GM21723 (cell line): ENCODE measurements at regions not wholly inside any gene's neighbourhood (a gene's known extent, or its start where the extent isn't known, plus 50 kb on each side); places are given as distances from the start of the nearest gene placed in this dataset.
"Not testable (repeated sequence)": the region's sequence is repeated elsewhere in the genome, so short reads cannot be mapped to it uniquely, and the experiment has no call there.

Experiments used
- ATAC-seq: cut with Tn5 transposase; IDR thresholded peaks from one replicate; pipeline ENCODE4 v1.9.1; 2021; ENCODE audit warnings: mild to moderate bottlenecking, moderate library complexity; ENCODE audit not compliant: unreplicated experiment

DNA sequence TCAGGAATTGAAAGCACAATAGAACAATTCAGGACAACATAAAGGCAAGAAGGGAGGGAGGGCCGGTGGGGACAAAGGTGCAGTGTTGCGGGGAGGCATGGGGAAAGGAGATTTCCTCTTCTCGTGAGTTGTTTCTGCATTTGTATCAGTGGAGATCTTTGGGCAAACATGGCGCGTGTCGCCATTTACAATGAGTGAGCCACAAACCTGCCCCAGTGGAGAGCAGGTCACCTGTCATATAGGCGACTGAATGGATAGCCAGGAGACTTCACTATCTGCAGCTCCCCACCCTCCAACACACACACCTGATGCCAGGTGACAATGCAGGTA lies 87.7 kb upstream of the SLC45A1 start:
- ATAC-seq: no peak

DNA sequence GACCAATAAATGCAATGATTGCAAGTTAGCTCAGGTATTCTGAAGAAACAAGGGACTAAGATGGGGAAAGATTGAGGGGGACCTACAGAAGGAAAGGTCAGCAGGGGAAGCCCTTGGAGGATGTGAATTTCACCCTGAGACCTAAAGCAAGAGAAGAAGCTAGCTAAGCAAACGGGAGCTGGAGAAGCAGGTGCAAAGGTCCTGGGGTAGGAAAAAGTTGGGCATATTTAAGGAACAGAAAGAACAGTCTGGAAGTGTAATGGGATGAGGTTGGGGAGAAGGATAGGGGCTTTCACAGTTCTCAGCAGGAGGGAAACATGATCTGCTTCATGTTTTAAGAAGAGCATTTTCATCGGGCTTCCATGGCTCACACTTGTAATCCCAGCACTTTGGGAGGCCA lies 89.7 kb upstream of the SLC45A1 start:
- no peak for ATAC-seq

GRCh38 chr1:8227674-8228073 lies 90.2 kb upstream of the SLC45A1 start:
- not testable (repeated sequence) for ATAC-seq

DNA sequence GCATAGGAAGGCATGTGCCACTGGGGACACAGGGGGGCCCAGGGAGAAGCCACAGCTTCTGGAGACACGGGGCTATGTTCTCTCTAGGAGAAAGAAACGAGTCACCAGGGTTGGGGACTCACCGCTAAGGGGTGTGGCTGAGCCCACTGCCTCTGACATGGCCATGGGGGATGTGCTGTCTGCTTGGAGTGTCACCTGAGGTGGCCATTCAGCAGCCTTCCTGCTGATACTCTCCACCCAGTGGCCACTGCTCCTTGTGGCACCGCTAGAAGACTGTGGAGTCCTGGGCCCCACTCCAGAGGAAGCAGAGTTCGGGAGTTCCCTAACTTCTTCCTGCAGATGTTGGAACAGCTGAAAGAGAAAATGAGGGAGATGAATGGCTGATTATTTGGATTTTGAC lies 91.2 kb upstream of the SLC45A1 start:
- no peak for ATAC-seq

DNA sequence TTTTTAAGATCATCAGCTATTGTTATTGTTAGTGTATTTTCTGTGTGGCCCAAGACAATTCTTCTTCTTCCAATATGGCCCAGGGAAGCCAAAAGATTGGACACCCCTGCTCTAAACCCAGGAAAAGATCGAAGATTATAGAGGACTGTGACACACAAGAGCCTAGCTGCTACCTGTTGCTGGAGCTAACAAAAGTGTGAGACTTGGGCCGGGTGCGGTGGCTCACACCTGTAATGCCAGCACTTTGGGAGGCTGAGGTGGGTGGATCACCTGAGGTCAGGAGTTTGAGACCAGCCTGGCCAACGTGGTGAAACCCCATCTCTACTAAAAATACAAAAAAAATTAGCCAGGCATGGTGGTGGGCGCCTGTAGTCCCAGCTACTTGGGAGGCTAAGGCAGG lies 91.9 kb upstream of the SLC45A1 start:
- not testable (repeated sequence) for ATAC-seq

GRCh38 chr1:8223526-8223925 lies 94.4 kb upstream of the SLC45A1 start:
- no peak for ATAC-seq

DNA sequence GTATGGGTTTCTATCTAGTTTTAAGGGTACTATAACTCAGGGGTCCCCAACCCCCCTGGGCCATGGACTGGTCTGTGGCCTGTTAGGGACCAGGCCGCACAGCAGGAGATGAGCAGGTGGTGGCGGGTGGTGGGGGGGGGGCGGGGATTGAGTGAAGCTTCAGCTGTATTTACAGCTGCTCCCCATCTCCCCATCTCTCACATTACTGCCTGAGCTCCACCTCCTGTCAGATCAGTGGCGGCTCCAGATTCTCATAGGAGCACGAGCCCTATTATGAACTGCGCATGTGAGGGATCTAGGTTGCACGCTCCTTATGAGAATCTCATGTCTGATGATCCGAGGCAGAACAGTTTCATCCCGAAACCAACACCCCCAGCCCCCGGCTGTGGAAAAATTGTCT lies 95.1 kb upstream of the SLC45A1 start:
- ATAC-seq: no peak

- no peak for ATAC-seq
Measured at GRCh38 chr1:8219530-8219929, 98.4 kb upstream of the SLC45A1 start.

DNA sequence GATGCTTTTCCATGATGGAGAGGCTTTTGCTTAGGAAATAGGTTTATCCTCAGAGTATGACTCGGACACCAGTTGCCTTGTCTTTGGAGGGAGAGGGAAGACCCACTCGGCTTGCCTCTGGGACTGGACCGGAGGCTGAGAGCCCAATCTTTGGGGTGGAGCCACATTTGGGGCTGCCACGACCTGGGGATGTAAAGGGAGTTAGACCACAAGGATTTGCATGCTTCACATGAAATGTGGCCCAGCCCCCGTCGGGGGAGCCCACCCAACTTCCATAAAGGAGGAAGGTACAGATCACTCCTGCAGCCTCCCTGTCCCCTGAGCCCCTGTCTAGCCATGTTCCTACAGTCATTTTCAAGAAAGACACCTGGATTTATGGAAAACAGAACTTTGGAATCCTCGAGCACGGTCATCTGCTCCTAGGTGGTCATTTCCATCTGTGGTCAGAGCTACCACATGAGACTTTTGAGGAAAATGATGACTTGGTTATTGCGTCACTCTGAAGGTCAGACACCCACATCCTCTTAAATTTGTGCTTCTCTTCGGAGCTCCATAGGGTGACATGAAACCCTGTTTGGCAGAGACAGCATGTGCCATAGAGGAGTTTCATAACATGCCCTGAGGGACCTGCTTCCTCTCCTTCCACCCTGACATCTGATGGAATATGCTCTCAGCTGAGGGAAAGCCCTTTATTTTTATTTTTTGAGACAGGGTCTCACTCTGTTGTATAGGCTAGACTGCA lies 99.4 kb upstream of the SLC45A1 start:
- ATAC-seq: no peak

GRCh38 chr1:8217809-8218208 lies 100.1 kb upstream of the SLC45A1 start:
- ATAC-seq: no peak

GRCh38 chr1:8217011-8217711 lies 100.8 kb upstream of the SLC45A1 start:
- ATAC-seq: no peak

DNA sequence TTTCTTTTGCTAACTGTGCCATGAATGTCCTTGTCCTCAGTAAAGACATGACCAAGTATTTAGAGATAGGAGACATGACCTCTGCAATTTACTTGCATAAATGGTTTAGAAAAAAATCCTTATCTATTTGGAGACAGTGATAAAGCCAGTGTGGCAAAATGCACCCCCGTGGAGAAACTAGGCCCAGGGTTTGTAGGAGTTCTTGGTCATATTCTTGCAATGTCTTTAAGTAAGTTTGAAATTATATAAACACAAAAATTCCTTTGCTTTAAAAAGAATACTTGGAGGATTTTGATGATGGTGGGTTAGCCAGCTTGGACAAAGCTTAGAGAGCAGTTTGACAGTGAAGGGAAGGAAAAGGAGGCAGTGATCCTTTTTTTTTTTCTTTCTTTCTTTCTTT lies 101.9 kb upstream of the SLC45A1 start:
- no peak for ATAC-seq

DNA sequence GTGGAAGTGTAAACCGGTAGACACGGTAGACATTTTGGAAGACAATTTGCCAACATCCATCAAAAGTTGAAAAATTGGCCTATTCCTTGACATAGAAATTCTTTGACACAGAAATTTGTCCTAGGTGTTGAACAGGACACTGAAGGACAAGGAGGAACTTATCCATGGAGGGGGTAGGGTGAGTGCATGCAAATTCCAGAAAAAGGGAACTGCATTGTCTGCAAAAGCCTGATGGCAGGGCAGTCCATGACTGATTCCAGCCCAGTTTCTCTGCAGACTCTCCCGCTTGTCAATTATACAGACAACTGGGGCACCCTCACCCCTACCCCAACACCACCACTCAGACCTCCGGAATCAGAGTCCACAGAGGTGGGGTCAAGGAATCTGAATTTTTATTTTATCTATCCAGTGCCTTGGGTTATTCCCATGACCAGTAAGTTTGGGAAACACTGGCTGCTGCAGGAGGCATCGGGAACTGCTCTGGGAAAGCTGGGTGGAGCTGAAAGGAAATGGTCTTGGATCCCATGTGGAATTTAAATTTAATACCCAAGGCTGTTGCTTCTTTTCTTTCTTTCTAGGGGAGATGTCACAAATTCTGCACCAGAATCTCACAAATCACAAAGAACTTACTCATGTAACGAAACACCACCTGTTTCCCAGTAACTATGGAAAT lies 103.3 kb upstream of the SLC45A1 start:
- no peak for ATAC-seq

GRCh38 chr1:8213676-8214075 lies 104.2 kb upstream of the SLC45A1 start:
- no peak for ATAC-seq

GRCh38 chr1:8213136-8213535 lies 104.8 kb upstream of the SLC45A1 start:
- ATAC-seq: no peak

GRCh38 chr1:8212580-8213031 lies 105.3 kb upstream of the SLC45A1 start:
- ATAC-seq: no peak

DNA sequence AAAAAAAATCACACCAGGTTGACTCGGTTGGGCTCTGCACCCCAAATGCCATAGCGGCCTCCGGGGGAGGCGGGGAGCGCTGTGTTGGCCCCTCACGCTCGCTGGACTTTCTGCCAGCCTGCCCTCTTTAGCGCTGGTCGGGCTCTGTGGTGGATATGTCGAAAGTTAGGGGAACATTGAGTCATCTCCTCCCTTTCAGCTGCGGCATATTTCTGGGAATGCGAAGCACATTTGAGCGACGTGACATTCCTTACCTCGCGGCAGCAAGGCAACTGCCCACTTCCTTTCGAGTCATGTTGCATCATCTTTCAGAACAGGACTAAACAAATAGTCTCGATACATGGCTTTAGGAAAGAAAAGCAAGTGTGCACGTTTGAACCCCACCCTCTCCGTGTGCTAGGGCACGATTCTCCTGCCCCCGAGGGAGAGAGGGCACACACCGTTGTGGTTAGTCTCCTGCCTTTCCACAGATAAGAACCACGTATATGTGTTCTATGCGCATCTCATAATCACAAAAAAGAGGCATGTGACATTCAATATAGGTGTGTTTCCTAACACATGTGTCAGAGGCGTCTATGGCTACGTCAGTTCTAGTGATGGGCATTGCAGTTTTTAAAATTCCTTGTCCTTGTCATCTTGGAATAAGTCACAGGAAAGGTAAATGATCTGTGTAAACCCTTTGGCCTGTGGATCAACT lies 105.9 kb upstream of the SLC45A1 start:
- ATAC-seq: no peak

- no peak for ATAC-seq
Measured at GRCh38 chr1:8211251-8211882, 106.5 kb upstream of the SLC45A1 start.

DNA sequence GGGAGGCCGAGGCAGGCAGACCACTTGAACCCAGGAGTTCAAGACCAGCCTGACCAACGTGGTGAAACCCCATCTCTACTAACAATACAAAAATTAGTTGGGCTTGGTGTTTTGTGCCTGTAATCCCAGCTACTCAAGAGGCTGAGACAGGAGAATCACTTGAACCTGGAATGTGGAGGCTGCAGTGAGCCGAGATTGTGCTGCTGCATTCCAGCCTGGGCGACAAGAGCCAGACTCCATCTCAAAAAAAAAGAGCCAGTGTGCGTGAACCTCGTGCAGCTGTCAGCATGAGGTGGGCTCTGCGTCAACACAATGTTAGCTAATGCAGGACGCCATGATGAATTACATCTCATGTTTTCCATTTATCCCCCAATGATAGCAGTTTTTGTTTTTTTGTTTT lies 110.7 kb upstream of the SLC45A1 start:
- no peak for ATAC-seq

GRCh38 chr1:8206391-8206790 lies 111.5 kb upstream of the SLC45A1 start:
- no peak for ATAC-seq

DNA sequence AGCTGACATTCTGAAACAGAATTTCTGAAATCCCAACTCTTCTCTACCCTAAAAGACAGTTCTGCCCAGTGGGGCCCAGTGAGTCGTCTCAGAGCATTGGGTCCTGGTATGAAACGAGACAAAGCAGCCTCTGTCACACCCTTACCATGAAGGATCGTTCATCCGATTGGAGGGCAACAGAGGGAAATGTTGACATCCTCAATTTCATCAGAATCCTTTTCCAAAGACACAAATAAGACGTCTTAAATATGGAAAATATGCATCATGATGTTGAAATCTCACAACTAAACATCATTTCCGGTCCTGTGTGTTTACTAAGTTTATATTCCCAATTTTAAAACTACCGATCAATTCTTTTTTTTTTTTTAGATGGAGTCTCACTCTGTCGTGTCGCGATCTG lies 112.1 kb upstream of the SLC45A1 start:
- no peak for ATAC-seq
